T47D (cell line): ENCODE measurements at regions not wholly inside any gene's neighbourhood (a gene's known extent, or its start where the extent isn't known, plus 50 kb on each side); places are given as distances from the start of the nearest gene placed in this dataset.

Experiments used
- DNase-seq, 2 experiments: peaks; one replicate each; pipeline versions ENCODE4 v3.0.0 to v3.0.0-alpha.2; 2011 to 2012; ENCODE audit warnings: low read depth in 1 of 2, low spot score in 1 of 2
- JUND ChIP-seq: IDR thresholded peaks from 2 replicates; pipeline ENCODE4 v1.6.1; 2012; ENCODE audit warnings: low read depth
- in situ Hi-C: cut with HindIII; loops from 2 replicates; pipeline ENCODE4 v1.10.0; 2016; ENCODE audit warnings: low sequenced_read_pairs, low pct_unique_long_range_greater_than_20kb

DNA sequence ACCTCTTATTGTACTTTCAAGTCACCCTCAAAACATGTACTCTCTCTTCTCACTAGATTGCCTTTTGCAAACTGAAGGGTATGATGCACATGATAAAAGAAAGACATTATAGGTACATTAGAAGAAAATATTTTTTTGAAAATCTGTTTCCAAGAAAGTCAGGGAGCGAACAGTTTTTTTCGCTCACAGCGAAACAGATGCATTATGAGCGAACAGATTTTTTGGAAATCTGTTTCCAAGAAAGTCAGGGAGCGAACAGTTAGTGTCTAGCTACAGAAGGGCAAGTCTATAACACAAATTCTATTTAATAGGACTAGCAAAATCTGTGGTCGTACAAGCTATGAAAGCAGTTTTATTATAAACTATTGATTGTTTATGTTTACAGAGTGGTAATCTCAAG, 296.2 kb upstream of the ANO3 start:
- no peak for DNase-seq
- no peak for TF ChIP-seq JUND
- in situ Hi-C loops, result no loop called here

DNA sequence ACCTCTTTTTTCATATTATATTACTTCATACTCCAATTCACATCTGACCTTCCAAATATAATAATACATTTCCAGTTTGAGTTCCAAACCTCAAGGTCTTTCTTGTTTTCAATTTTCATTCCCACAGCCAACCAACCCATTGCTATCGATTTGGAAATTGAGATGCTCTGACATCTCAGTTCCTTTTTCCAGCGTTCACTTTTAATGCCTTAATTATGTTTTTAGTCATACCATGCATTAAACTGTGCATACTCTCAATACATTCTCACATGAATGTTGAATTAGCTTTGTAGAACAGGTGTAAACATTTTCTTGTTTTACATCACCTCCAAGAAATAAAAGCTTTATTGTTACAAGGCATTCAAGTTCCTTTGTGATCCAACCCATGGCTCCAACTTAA, 294.2 kb upstream of the ANO3 start:
- TF ChIP-seq JUND, result no peak
- no peak for DNase-seq
- in situ Hi-C loops, result no loop called here

DNA sequence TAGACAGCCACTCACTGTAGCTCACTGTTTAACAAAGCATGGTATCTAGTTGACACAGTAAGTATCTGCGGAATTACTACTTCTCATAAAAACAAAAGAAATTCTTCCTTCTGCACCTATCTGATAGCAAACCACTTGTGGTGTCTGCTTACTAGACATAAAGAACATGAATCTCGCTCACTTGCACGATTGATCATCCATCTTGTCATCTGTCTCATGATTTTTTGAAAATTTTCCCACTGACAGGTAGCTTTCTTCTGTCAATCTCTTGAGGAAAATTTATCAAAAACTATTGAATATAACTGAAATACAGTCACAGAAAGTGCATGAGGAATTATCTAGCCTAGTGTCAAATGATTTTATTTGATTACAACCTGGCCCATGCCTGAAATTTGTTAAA, 291.6 kb upstream of the ANO3 start:
- no peak for DNase-seq
- in situ Hi-C loops, result no loop called here
- TF ChIP-seq JUND, result no peak

DNA sequence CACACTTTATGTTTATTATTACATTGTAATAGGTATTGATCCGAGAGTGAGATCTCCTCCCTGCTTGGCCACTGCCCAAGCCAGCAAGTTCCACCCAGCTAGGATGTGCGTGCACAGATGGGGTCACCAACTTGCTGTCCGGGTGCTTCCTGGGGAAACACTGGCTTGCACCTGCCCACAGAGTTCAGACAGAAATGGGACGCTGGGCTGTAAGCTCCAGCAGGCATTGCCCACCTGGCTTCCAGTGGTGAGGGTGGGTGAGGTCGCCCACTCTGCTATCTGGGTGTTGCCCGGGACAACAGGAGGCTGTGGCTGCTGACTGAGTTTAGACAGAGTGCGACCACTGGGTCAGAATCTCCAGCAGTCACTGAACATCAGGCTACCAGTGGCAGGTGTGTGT, 289.8 kb upstream of the ANO3 start:
- no peak for DNase-seq
- in situ Hi-C loops, result no loop called here

DNA sequence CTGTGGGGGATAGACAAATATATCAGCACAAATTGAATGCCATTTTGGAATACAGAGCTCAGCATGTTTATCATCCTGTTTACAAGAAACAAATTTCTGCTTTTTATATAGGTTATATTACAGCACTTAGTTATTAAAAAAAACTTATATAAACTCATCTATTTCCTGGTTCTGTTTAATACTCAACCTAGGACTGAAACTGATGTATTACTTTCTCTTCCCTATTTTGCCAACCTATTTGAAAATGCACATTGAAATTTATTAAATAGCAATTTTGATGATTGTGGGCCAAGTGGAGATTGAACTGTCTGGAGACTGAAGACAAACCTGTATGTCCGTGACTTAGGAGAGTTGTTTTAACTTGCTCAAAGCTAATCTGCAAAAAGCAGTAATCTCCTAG, 288.3 kb upstream of the ANO3 start:
- DNase-seq, result no peak
- no peak for TF ChIP-seq JUND
- in situ Hi-C loops, result no loop called here

More for the DNA sequence above, 289.8 kb upstream of the ANO3 start:
- TF ChIP-seq JUND, result no peak

DNA sequence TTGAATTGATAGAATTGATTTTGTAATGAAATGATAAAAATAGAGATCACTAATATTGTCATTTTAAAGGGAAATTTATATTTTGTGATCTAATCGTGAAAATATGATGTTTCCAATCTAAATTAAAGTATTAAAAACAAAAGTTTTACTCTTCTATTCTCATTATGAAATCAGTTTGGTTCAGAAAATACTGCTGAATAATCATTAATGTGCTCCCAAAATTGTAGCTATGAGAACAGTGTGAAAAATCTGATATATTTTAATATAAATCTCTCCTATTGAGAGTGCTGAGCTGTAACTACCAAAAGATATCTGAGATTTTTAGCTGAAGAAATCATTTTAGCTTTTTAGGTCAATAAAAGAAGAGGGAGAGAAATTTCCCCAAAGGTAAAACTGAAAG, 287.5 kb upstream of the ANO3 start:
- in situ Hi-C loops, result no loop called here

DNA sequence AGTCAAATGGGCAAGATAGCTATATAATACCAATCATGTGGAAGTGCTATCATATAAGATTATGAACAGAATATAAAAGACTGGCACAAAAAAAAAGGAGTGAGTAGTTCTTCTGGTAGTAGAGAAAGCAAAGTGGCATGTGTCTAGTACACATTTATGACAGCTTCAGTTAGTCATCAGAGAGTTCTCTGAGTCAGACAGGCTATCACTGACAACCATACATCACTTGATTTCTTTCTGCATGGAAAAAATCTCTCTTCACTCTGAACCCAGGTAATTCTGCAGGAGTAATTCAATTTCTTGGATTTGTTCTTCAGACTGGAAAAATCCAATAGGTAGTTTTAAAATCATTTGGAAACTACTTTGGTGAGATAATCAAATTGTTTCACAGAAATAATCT, 286.8 kb upstream of the ANO3 start:
- no peak for TF ChIP-seq JUND
- in situ Hi-C loops, result no loop called here
- DNase-seq, result no peak

More for the DNA sequence above, 287.5 kb upstream of the ANO3 start:
- no peak for DNase-seq
- TF ChIP-seq JUND, result no peak

DNA sequence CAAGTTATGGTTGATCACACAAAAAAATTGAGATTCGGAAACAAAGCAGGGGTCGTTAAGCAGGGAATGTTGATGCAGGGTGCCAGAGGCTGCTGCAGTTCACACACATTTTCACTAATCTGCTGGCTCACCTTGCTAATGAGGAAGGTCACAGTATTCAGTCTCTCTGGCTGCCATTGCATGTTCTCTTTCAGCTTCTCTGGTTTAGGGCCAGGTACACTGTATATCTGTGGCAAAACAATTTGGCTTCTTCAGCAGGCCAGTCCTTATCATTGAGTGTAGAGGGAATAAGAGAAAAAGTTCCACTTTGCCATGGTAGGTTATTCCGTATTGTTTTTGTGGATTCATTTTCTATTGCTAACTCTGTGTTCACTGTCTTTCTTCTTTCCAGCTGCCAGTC, 283.7 kb upstream of the ANO3 start:
- no peak for TF ChIP-seq JUND
- no peak for DNase-seq
- in situ Hi-C loops, result no loop called here

DNA sequence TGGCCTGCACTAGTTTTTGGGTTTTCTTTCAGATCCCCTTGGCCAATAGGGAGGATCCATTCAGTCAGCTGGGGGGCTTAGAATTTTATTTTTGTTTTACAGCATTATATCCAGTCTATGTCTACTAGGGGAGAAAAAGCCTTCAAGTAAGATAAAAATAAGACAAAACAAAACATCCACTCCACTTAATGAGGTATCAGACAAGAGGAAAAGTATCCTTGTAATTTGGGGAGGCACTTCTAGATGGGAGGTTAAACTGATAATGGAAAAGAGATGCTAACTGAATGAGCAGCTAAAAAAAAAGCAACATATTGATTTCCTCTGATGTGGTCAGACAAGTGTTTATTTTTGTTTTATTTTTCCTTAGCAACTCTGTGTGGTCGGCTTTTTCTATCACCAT, 278.0 kb upstream of the ANO3 start:
- in situ Hi-C loops, result no loop called here
- TF ChIP-seq JUND, result no peak
- DNase-seq, result no peak

DNA sequence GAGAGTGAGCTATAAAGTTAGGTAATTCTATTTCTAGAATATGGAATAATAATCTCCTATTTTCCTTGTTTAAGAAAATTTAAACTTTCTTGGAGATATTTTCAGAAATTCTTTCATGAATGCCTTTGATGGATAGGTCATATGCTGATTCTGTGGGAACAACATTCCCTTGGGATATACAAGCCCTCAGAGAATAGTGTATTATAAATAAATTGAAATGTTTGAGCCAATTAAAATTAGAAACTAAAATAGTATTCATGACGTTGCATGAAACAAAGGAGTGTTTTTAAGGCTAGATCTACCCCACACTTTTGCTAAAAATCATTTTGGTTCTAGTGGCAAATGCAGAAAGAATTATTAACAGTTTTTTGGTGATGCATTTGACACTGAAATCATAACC, 269.3 kb upstream of the ANO3 start:
- DNase-seq, result no peak
- TF ChIP-seq JUND, result no peak
- in situ Hi-C loops, result no loop called here

DNA sequence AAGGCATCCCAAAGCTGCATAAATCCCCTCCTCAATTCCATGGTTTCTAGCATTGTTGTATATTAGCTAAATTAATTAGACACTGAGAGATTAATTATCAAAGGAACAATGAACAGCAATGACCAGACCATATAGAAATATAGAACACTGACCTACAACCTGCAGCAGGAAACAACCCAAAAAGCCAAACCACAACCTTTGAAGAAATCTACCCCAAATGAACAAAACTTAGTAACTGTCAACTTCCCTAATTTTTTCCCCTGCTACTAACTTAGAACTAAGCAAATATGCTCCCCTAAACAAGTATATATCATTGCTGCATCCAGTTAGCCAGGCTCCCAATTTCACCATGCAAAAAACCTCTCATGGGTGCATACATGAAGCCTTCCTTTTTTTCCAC, 268.0 kb upstream of the ANO3 start:
- in situ Hi-C loops, result no loop called here
- DNase-seq, result no peak
- TF ChIP-seq JUND, result no peak

DNA sequence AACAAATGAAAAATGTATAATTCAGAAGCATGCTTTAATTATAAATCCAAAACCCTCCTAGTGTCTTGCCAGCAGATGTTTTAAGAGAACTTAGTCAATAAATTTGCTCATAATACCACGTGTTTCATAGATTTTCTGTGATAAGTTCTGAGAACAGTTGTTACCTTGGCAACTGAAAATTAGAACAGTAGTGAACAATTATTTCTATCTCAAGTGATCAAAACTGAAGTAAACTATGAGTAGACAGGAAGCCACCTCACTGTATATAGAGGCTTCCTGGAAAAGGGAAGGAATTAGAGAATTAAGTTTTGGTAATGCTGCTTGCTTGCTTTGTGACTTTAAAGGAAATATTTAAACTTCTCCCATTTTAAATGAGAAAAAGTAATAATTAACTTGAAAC, 266.0 kb upstream of the ANO3 start:
- in situ Hi-C loops, result no loop called here
- no peak for DNase-seq
- no peak for TF ChIP-seq JUND

DNA sequence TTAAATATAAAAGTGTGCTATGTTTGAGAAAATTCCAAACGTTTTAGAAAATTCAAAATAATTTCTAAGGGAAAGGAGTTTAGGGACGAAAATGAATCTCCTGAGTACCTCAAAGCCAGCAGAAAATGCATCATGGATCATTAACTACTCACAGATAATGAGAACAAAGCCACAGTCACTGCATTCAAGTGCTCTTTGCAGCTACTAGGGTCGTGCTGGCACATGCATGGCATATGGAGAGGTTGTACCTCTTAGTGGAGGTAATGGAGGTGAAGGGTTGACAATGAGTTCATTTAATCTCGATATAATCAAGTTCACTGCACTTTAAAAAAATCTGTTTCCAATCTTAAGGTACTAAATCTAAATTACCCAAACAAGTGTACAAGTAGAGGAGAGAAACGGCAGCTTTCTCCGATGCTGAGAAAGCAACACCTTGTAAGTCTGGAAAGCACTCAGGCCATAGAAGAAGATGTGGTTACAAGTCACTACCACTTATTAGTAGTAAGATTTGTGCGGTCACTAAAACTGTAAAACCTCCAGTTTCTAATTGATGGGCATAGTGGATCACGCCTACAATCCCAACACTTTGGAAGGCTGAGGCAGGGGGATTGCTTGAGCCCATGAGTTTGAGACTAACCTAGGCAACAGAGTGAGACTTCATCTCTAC, 261.1 kb upstream of the ANO3 start:
- no peak for TF ChIP-seq JUND
- in situ Hi-C loops, result no loop called here
- no peak for DNase-seq

DNA sequence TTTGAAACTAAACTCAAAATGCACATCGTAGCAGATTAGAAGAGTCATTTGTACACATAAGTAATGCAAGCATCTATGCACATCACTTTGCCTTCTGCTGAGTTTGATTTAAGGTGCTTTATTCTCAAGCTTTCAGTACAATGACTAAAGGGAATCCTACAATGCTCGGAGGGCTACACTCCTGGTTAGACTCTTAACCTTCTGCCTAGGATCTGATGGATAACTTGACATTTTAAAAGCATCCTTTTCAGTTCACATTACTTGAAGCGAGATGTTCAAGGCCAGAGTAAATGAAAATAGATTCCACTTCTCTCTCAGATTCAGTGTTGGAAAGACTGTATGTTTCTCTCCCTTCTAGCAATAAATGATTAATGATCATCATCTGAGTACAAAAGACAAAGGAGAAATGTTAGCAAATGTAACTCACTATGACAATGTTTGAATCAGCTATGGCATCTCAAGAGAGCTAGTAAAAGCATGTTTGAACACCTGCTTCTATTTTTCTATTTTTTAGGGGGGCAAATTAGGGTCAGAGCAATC, 259.2 kb upstream of the ANO3 start:
- no peak for DNase-seq
- in situ Hi-C loops, result no loop called here
- no peak for TF ChIP-seq JUND
